WERI-Rb-1 (cell line): ENCODE measurements at regions not wholly inside any gene's neighbourhood (a gene's known extent, or its start where the extent isn't known, plus 50 kb on each side); places are given as distances from the start of the nearest gene placed in this dataset.

Experiments
- DNase-seq: peaks from one replicate; pipeline ENCODE4 v3.0.0-alpha.2; 2020
- H3K27ac ChIP-seq: fragments of 250-450 bp; sonication (Bioruptor Pico); 2 replicates; pipeline ENCODE4 v1.5.1; 2020; ENCODE audit warnings: mild to moderate bottlenecking, moderate library complexity
- H3K27me3 ChIP-seq: fragments of 250-450 bp; sonication (Bioruptor Pico); 2 replicates; pipeline ENCODE4 v1.5.1; 2021; ENCODE audit warnings: mild to moderate bottlenecking, low read depth, moderate library complexity; ENCODE audit not compliant: insufficient read depth, severe bottlenecking
- H3K36me3 ChIP-seq: fragments of 250-450 bp; sonication (Bioruptor Pico); 2 replicates; pipeline ENCODE4 v1.5.1; 2020; ENCODE audit warnings: mild to moderate bottlenecking, moderate library complexity
- H3K4me3 ChIP-seq: 2 replicates; pipeline ENCODE4 v1.5.1; 2011; ENCODE audit warnings: low read depth, mild to moderate bottlenecking, control low read depth, low read length
- H3K9me3 ChIP-seq: fragments of 250-450 bp; sonication (Bioruptor Pico); 2 replicates; pipeline ENCODE4 v1.5.1; 2021; ENCODE audit warnings: mild to moderate bottlenecking, moderate library complexity; ENCODE audit not compliant: severe bottlenecking
- CTCF ChIP-seq: IDR thresholded peaks from 2 replicates; pipeline ENCODE4 v1.5.1; 2011; ENCODE audit warnings: low read depth, mild to moderate bottlenecking, control low read depth, inconsistent platforms, low read length

GRCh38 chr18:73880387-73880786 lies 267.2 kb downstream of the FBXO15 start:
- TF ChIP-seq CTCF: no peak
- no peaks in the 10 kb centered on the region for H3K27me3 ChIP-seq
- no peak overlapping the region for H3K4me3 ChIP-seq
- no peak overlapping the region for H3K27ac ChIP-seq
- no peaks in the 10 kb centered on the region for H3K9me3 ChIP-seq
- no peak for DNase-seq
- no peaks in the 10 kb centered on the region for H3K36me3 ChIP-seq

GRCh38 chr18:73879766-73880165 lies 267.9 kb downstream of the FBXO15 start:
- Histone ChIP-seq H3K36me3 (no peaks in the 10 kb centered on the region), H3K27ac (no peak overlapping the region), H3K9me3 (no peaks in the 10 kb centered on the region), H3K4me3 (no peak overlapping the region), H3K27me3 (no peaks in the 10 kb centered on the region)
- no peak for TF ChIP-seq CTCF
- no peak for DNase-seq

- DNase-seq: no peak
- Histone ChIP-seq H3K27me3 (no peaks in the 10 kb centered on the region), H3K36me3 (no peaks in the 10 kb centered on the region), H3K9me3 (no peaks in the 10 kb centered on the region), H3K27ac (no peak overlapping the region), H3K4me3 (no peak overlapping the region)
- no peak for TF ChIP-seq CTCF
Measured at GRCh38 chr18:73879328-73879727, 268.3 kb downstream of the FBXO15 start.

- H3K9me3 ChIP-seq: no peaks in the 10 kb centered on the region
- H3K27ac ChIP-seq: no peak overlapping the region
- H3K4me3 ChIP-seq: no peak overlapping the region
- DNase-seq: no peak
- no peak for TF ChIP-seq CTCF
- H3K27me3 ChIP-seq: no peaks in the 10 kb centered on the region
- H3K36me3 ChIP-seq: no peaks in the 10 kb centered on the region
Measured at GRCh38 chr18:73869182-73869581, 278.5 kb downstream of the FBXO15 start.

DNA sequence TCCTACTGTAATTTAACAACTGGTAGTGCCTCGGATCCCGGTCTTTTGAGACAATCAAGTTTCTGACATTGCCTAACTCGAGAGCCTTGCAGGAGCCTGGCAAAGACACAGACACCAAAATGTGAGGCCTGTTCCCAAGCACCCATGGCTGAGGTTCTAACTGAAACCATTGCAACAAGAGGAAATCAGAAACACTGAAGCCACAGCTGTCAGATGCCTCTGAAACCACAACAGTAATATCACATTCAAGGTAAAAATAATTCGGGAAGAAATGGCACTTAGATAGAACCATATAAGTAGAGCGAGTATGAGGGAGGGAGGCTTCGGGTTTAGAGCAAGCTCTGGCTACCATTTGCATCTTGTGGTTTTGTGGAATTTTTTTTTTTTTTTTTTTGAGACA lies 285.9 kb downstream of the FBXO15 start:
- no peaks in the 10 kb centered on the region for H3K27me3 ChIP-seq
- DNase-seq: no peak
- H3K36me3 ChIP-seq: no peaks in the 10 kb centered on the region
- no peaks in the 10 kb centered on the region for H3K9me3 ChIP-seq
- no peak overlapping the region for H3K27ac ChIP-seq
- no peak overlapping the region for H3K4me3 ChIP-seq
- TF ChIP-seq CTCF: no peak

DNA sequence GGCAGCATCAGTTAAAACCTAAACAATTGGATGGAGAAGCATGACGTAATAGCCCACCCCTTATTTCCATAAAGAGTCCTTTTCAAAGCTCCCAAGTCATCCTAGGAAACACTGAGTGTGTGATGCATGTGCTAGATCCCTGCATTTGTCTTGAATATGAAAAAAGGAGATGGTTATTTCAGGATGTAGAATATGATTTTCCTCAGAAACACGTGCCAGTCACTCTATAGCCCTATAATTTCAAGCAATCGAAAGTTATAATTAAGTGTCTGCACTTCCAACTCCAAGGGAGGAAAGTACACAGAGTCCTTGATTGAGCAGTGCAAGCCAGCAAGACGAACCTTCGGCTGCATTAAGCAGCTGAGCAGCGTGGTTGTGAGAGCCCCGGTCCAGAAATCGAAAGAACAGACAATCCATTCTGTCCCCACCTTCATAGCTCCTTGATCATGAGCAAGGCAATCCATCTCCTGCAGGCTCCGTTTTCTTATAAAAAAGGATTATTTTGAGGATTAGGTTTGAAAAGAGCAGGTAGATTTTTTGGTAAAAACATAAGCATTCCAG lies 287.7 kb downstream of the FBXO15 start:
- Histone ChIP-seq H3K4me3 (no peak overlapping the region), H3K27me3 (no peaks in the 10 kb centered on the region), H3K36me3 (no peaks in the 10 kb centered on the region), H3K27ac (no peak overlapping the region), H3K9me3 (no peaks in the 10 kb centered on the region)
- DNase-seq: no peak
- TF ChIP-seq CTCF: no peak
